NCI-H1092 treated with DMSO at 0.1 percent for 48 hours (cell line): ENCODE measurements at regions not wholly inside any gene's neighbourhood (a gene's known extent, or its start where the extent isn't known, plus 50 kb on each side); places are given as distances from the start of the nearest gene placed in this dataset.

ENCODE experiments used
- DNase-seq: peaks from one replicate; lab custom pipeline; 2025; lab: John Stamatoyannopoulos, UW

GRCh38 chr3:181660337-181660736, 51.4 kb upstream of the SOX2 start:
- DNase-seq = no peak

- DNase-seq = no peak
Observed at GRCh38 chr3:181637456-181637855, 74.3 kb upstream of the SOX2 start.

GRCh38 chr3:181637056-181637455, 74.7 kb upstream of the SOX2 start:
- no peak for DNase-seq

- no peak for DNase-seq
Observed at GRCh38 chr3:181635141-181635540, 76.6 kb upstream of the SOX2 start.

GRCh38 chr3:181633556-181633955, 78.2 kb upstream of the SOX2 start:
- DNase-seq = no peak

GRCh38 chr3:181631901-181632300, 79.8 kb upstream of the SOX2 start:
- DNase-seq = no peak

GRCh38 chr3:181630853-181631252, 80.9 kb upstream of the SOX2 start:
- DNase-seq = no peak

- no peak for DNase-seq
Observed at GRCh38 chr3:181629711-181630110, 82.0 kb upstream of the SOX2 start.

GRCh38 chr3:181629029-181629428, 82.7 kb upstream of the SOX2 start:
- DNase-seq = no peak

- DNase-seq = no peak
Observed at GRCh38 chr3:181628384-181628783, 83.3 kb upstream of the SOX2 start.

- DNase-seq = no peak
Observed at GRCh38 chr3:181626036-181626435, 85.7 kb upstream of the SOX2 start.

GRCh38 chr3:181623924-181624694, 87.6 kb upstream of the SOX2 start:
- peak; percentile 13 for DNase-seq

GRCh38 chr3:181622365-181622764, 89.4 kb upstream of the SOX2 start:
- no peak for DNase-seq

GRCh38 chr3:181619897-181620296, 91.8 kb upstream of the SOX2 start:
- DNase-seq = no peak

- no peak for DNase-seq
Observed at GRCh38 chr3:181618260-181618659, 93.5 kb upstream of the SOX2 start.

- DNase-seq = no peak
Observed at GRCh38 chr3:181616088-181617070, 95.3 kb upstream of the SOX2 start.

GRCh38 chr3:181615666-181616065, 96.1 kb upstream of the SOX2 start:
- DNase-seq = no peak

GRCh38 chr3:181614878-181615277, 96.8 kb upstream of the SOX2 start:
- no peak for DNase-seq

GRCh38 chr3:181613813-181614212, 97.9 kb upstream of the SOX2 start:
- DNase-seq = no peak

GRCh38 chr3:181613191-181613590, 98.5 kb upstream of the SOX2 start:
- no peak for DNase-seq

GRCh38 chr3:181610973-181611265, 100.8 kb upstream of the SOX2 start:
- DNase-seq = peak; percentile 77

- DNase-seq = no peak
Observed at GRCh38 chr3:181610083-181610972, 101.4 kb upstream of the SOX2 start.
